Spleen (tissue), 11 donors: ENCODE measurements at regions not wholly inside any gene's neighbourhood (a gene's known extent, or its start where the extent isn't known, plus 50 kb on each side); places are given as distances from the start of the nearest gene placed in this dataset.

ENCODE experiments used
- DNase-seq: peaks from one replicate; pipeline ENCODE4 v3.0.0-alpha.2; 2020
- H3K27ac ChIP-seq, 8 donors: fragments of 200-600 bp; sonication (generic) in 7 of 8; 1 replicate in 4 of 8; 2 replicates in 4 of 8; pipeline versions ENCODE4 v1.5.0 to v1.8.0; 2016 to 2021; ENCODE audit warnings: inconsistent platforms in 4 of 8, mild to moderate bottlenecking in 4 of 8, moderate library complexity in 1 of 8
- H3K27me3 ChIP-seq, 7 donors: fragments of 200-600 bp; sonication (generic) in 6 of 7; replicated peaks in 1 of 7; 1 replicate in 4 of 7; 2 replicates in 3 of 7; pipeline versions ENCODE4 v1.5.0 to v1.8.0; 2016 to 2021; ENCODE audit warnings: inconsistent platforms in 3 of 7, mild to moderate bottlenecking in 1 of 7
- H3K36me3 ChIP-seq, 6 donors: fragments of 200-600 bp; sonication (generic) in 5 of 6; 1 replicate in 4 of 6; 2 replicates in 2 of 6; pipeline versions ENCODE4 v1.5.0 to v1.8.0; 2016 to 2021; ENCODE audit warnings: inconsistent platforms in 2 of 6
- H3K4me1 ChIP-seq, 6 donors: fragments of 200-600 bp; sonication (generic) in 5 of 6; 1 replicate in 3 of 6; 2 replicates in 3 of 6; pipeline versions ENCODE4 v1.5.0 to v1.8.0; 2016 to 2021; ENCODE audit warnings: inconsistent platforms in 3 of 6
- H3K4me3 ChIP-seq, 8 donors: fragments of 200-600 bp; sonication (generic) in 7 of 8; 1 replicate in 4 of 8; 2 replicates in 4 of 8; pipeline versions ENCODE4 v1.5.0 to v1.8.0; 2016 to 2021; ENCODE audit warnings: inconsistent platforms in 4 of 8, mild to moderate bottlenecking in 4 of 8, moderate library complexity in 2 of 8
- H3K9me3 ChIP-seq, 8 donors: fragments of 200-600 bp; sonication (generic) in 7 of 8; 1 replicate in 4 of 8; 2 replicates in 4 of 8; pipeline versions ENCODE4 v1.5.0 to v1.8.0; 2016 to 2021; ENCODE audit warnings: inconsistent platforms in 4 of 8
- CTCF ChIP-seq, 11 experiments: fragments of 200-600 bp in 7 of 11; fragments of 450-650 bp in 4 of 11; sonication (generic) in 4 of 11; IDR thresholded peaks in 8 of 11; conservative IDR thresholded peaks in 3 of 11; 1 replicate in 7 of 11; 2 replicates in 4 of 11; pipeline versions ENCODE4 v1.4.0 to v1.8.0; 2016 to 2021; ENCODE audit warnings: antibody characterized with exemption in 11 of 11, inconsistent platforms in 4 of 11, mild to moderate bottlenecking in 1 of 11
- POLR2A ChIP-seq, 3 donors: fragments of 450-650 bp; IDR thresholded peaks; one replicate each; pipeline ENCODE4 v1.5.1; 2017; ENCODE audit warnings: antibody characterized with exemption in 3 of 3, mild to moderate bottlenecking in 1 of 3
- POLR2AphosphoS5 ChIP-seq, 3 donors: sonication (generic); formaldehyde crosslinking; IDR thresholded peaks; one replicate each; pipeline ENCODE4 v1.5.1; 2017; ENCODE audit warnings: antibody characterized with exemption in 3 of 3
- WGBS, 5 donors: extraction: QIAGEN DNeasy Blood & Tissue Kit in 3 of 5; methylation state at CpG; one replicate each; pipeline versions ENCODE4 v1.1.5 to v1.1.7; 2013 to 2018; 5-methylcytosine and 5-hydroxymethylcytosine counted together
- intact Hi-C: fragments of 100-400 bp; cut with DNase I; formaldehyde crosslinking; loops from one replicate; pipeline ENCODE4 v1.15.0; 2023; ENCODE audit warnings: low total_unique reads
- donor health status: healthy with polysubstance abuse.
- donor health status: DM: no; HTN: no; CAD: no; lungs with moderate emphysema.
- donor health status: DM: no; HTN: no; CAD: no.
- donor health status: Bipolar disorder and iron deficiency.
- donor health status: healthy.
- donor health status: DM: no; HTN: no; CAD: no.
- donor health status: DM: yes; HTN: yes; CAD: no.

DNA sequence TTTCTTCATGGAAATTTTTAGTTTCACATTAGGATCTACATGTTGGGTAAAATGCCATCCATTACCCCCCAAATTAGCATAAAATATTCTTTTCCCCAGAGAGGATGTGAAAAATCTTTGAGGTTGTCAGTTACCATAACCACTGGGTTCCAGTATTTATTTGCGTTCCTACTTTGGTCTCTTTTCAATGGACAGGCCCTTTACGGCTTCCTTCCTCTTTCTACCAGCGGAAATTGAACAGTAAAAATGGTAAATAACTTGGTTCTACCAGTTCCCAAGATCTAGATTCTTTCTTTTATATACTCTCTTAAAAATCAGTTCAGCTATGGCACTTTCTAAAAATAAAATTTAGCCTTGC, 169.2 kb upstream of the APCDD1 start:
- H3K27ac ChIP-seq = peak overlapping the region in 5 of 8 donors; percentile 34 to 73 (median 54)
- TF ChIP-seq POLR2AphosphoS5 (IDR thresholded peaks at IDR 0.05) (no peak), POLR2A (IDR thresholded peaks at IDR 0.05) (no peak), CTCF (IDR thresholded peaks at IDR 0.05 in 8 of 11, conservative IDR thresholded peaks at IDR 0.05 in 3 of 11) (no peak)
- intact Hi-C loops = no loop called here
- WGBS, 5 donors = 20 to 39% (median 32%) methylated on average over 3 of the region's 3 CpGs
- no peaks in the 10 kb centered on the region for H3K27me3 ChIP-seq
- no peak for DNase-seq
- H3K9me3 ChIP-seq = peaks cover 0 to 13% (median 9%) of the 10 kb centered on the region in 8 donors
- H3K4me1 ChIP-seq = peaks cover 10 to 40% (median 24%) of the 10 kb centered on the region in 6 donors
- peak overlapping the region in 2 of 8 donors; percentile 1 to 12 for H3K4me3 ChIP-seq
- no peaks in the 10 kb centered on the region for H3K36me3 ChIP-seq

GRCh38 chr18:10286580-10287150, 167.8 kb upstream of the APCDD1 start:
- peak overlapping the region in 1 of 8 donors; percentile 73 for H3K27ac ChIP-seq
- peaks cover 10 to 52% (median 29%) of the 10 kb centered on the region in 6 donors for H3K4me1 ChIP-seq
- no peaks in the 10 kb centered on the region for H3K36me3 ChIP-seq
- 72 to 83% (median 78%) methylated on average over 8 of the region's 8 CpGs for WGBS, 5 donors
- H3K4me3 ChIP-seq = no peak overlapping the region
- intact Hi-C loops = no loop called here
- peaks cover 0 to 13% (median 9%) of the 10 kb centered on the region in 8 donors for H3K9me3 ChIP-seq
- no peaks in the 10 kb centered on the region for H3K27me3 ChIP-seq
- no peak for DNase-seq
- TF ChIP-seq POLR2A (IDR thresholded peaks at IDR 0.05) = no peak
- no peak for TF ChIP-seq CTCF (IDR thresholded peaks at IDR 0.05 in 8 of 11, conservative IDR thresholded peaks at IDR 0.05 in 3 of 11)
- TF ChIP-seq POLR2AphosphoS5 (IDR thresholded peaks at IDR 0.05) = no peak

DNA sequence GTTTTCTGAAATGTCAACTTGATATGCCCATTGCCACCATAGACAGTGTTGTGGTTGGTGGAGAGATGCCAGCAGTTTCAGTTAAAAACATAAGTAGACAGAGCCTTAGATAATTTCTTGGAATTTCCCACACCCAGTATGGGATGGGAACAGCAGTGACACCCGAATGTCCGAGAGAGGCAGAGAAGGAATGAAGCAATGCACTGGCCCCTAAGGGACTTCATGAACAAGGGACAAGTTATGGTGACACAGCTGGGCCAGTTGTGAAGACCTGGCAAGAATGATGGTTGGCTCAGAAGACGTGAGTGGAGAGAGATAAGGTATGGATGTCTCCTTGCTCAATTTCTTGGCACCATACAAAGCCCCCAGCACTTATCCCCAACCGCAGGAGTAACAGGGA, 165.2 kb upstream of the APCDD1 start:
- TF ChIP-seq CTCF (IDR thresholded peaks at IDR 0.05 in 8 of 11, conservative IDR thresholded peaks at IDR 0.05 in 3 of 11) (no peak), POLR2AphosphoS5 (IDR thresholded peaks at IDR 0.05) (no peak), POLR2A (IDR thresholded peaks at IDR 0.05) (no peak)
- Histone ChIP-seq H3K27ac (peak overlapping the region in 4 of 8 donors; percentile 68 to 80 (median 78)), H3K4me3 (no peak overlapping the region), H3K36me3 (no peaks in the 10 kb centered on the region), H3K9me3 (peaks cover 0 to 13% (median 9%) of the 10 kb centered on the region in 8 donors), H3K4me1 (peaks cover 7 to 47% (median 28%) of the 10 kb centered on the region in 6 donors), H3K27me3 (no peaks in the 10 kb centered on the region)
- intact Hi-C loops = no loop called here
- WGBS, 5 donors = 84 to 91% (median 86%) methylated on average over 4 of the region's 4 CpGs
- no peak for DNase-seq

DNA sequence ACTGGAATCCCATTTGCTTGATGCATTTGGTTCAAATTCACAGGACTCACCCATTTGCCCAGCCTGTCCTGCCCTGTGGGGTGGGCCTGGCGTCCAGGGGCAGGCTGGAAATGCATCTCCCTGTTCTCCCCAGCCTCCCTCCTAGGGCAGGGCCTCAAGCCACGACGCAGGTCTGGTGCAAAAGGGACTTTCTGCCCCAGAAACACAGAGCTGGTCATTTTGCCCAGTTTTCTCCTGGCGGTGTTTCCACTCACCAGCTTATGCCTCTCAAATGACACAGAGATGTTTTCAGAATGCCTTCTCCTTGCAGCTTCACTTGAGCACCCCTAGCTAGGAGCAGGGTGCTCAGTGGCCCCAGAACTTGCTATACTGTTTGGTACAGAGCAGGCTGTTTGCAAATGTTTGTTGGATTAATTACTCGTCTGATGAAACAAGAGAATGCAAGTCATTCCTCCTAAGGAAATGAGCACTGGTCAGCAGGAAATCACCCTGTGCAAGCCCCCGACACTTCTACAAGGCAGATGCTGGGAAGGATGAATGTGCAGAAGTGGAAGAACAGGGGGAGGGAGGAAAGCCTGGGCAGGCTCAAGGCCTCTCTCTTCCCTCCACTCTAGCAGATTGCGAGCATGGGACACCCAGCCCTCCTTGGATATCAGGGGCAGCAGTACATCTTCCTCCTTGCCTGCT, 164.3 kb upstream of the APCDD1 start:
- Histone ChIP-seq H3K36me3 (no peaks in the 10 kb centered on the region), H3K4me1 (peaks cover 0 to 38% (median 19%) of the 10 kb centered on the region in 6 donors), H3K4me3 (no peak overlapping the region), H3K9me3 (peaks cover 0 to 13% (median 9%) of the 10 kb centered on the region in 8 donors), H3K27ac (peak overlapping the region in 6 of 8 donors; percentile 54 to 80 (median 72)), H3K27me3 (no peaks in the 10 kb centered on the region)
- no peak for DNase-seq
- WGBS, 5 donors = 33 to 62% (median 49%) methylated on average over 7 of the region's 7 CpGs
- intact Hi-C loops = no loop called here
- TF ChIP-seq CTCF (IDR thresholded peaks at IDR 0.05 in 8 of 11, conservative IDR thresholded peaks at IDR 0.05 in 3 of 11) (no peak), POLR2A (IDR thresholded peaks at IDR 0.05) (no peak), POLR2AphosphoS5 (IDR thresholded peaks at IDR 0.05) (peak in 1 of 3 donors; percentile 34)
